B cell (primary cell): ENCODE measurements at regions not wholly inside any gene's neighbourhood (a gene's known extent, or its start where the extent isn't known, plus 50 kb on each side); places are given as distances from the start of the nearest gene placed in this dataset.

Experiments used
- CTCF ChIP-seq: fragments of 200-600 bp; IDR thresholded peaks from one replicate; pipeline ENCODE4 v1.8.0; 2022; ENCODE audit warnings: antibody characterized with exemption, mild to moderate bottlenecking
- EZH2 ChIP-seq: IDR thresholded peaks from 2 replicates; pipeline ENCODE4 v1.6.1; 2012; ENCODE audit warnings: borderline replicate concordance, low read depth, mild to moderate bottlenecking, moderate library complexity, low read length; ENCODE audit not compliant: insufficient read depth, poor library complexity, severe bottlenecking

- no peak for TF ChIP-seq EZH2
- no peak for TF ChIP-seq CTCF
Observed at GRCh38 chr3:18743761-18744160, 318.6 kb upstream of the SATB1 start.
